ENCODE measurements at regions not wholly inside any gene's neighbourhood (a gene's known extent, or its start where the extent isn't known, plus 50 kb on each side); places are given as distances from the start of the nearest gene placed in this dataset.

- TF ChIP-seq NCOA2 (IDR thresholded peaks at IDR 0.05; ENCODE audit: partially characterized antibody in 2 of 2) (no peak), ZNF24 (IDR thresholded peaks at IDR 0.05) (no peak), CBX3 (IDR thresholded peaks at IDR 0.05; ENCODE audit: borderline replicate concordance in 1 of 2, low read length in 2 of 2) (no peak), ZNF324 (CRISPR knock-in tag; IDR thresholded peaks at IDR 0.05) (no peak), ZFP36 (IDR thresholded peaks at IDR 0.05; ENCODE audit: low read depth, low read length, partially characterized antibody) (no peak), ZNF584 (CRISPR knock-in tag; IDR thresholded peaks at IDR 0.05; ENCODE audit: low read depth) (no peak), KAT2B (IDR thresholded peaks at IDR 0.05; ENCODE audit: low read depth, low read length) (no peak), ZNF175 (CRISPR knock-in tag; IDR thresholded peaks at IDR 0.05; ENCODE audit: low read depth) (no peak)
These were observed 282.5 kb upstream of the FOXK1 start (continued) for GRCh38 chr7:4399596-4399995.

GRCh38 chr7:4406288-4407058 lies 275.6 kb upstream of the FOXK1 start:
- no peak overlapping the region for H3K27ac ChIP-seq (ENCODE audit: extremely low read depth, low read depth, low read length)
- POLR2A ChIA-PET, result no interaction called here
- no peaks in the 10 kb centered on the region for H3K4me1 ChIP-seq (replicated peaks in 1 of 2; ENCODE audit: control insufficient read depth in 2 of 2, insufficient read depth in 2 of 2, low read length in 2 of 2)
- CTCF ChIA-PET (ENCODE audit: low intra/inter-chr PET ratio), result no interaction called here
- no peaks in the 10 kb centered on the region for H3K9me3 ChIP-seq (replicated peaks; ENCODE audit: control insufficient read depth, insufficient read depth, low read depth, low read length)
- H3K79me2 ChIP-seq (ENCODE audit: control insufficient read depth, insufficient read depth, low read length), result no peaks in the 10 kb centered on the region
- H2AFZ ChIP-seq (ENCODE audit: low read depth, low read length), result no peak overlapping the region
- no peaks in the 10 kb centered on the region for H3K36me3 ChIP-seq (ENCODE audit: control insufficient read depth, insufficient read depth, low read length)
- TF ChIP-seq HMGXB4 (CRISPR knock-in tag; IDR thresholded peaks at IDR 0.05) (no peak), ZBTB40 (IDR thresholded peaks at IDR 0.05) (peak; percentile 95), ZBTB40 (CRISPR knock-in tag; IDR thresholded peaks at IDR 0.05) (peak; percentile 85)
- H3K4me3 ChIP-seq, result no peak overlapping the region
- intact Hi-C loops (cut with micrococcal nuclease) (no loop called here), in situ Hi-C loops (cut with MboI) (no loop called here)
- no peak for FAIRE-seq
- no peaks in the 10 kb centered on the region for H3K9me1 ChIP-seq (ENCODE audit: control insufficient read depth, insufficient read depth, low read length)
- BruUV-seq (replicated peaks), result no TSS peak
- no peak for DNase-seq (ENCODE audit: extremely low read depth in 1 of 4, low spot score in 3 of 4)
- no peaks in the 10 kb centered on the region for H3K27me3 ChIP-seq (ENCODE audit: control insufficient read depth in 2 of 2, insufficient read depth in 2 of 2, low read length in 2 of 2)
- no peak overlapping the region for H3K4me2 ChIP-seq (ENCODE audit: insufficient read depth, low read length)
- WGBS (ENCODE audit: insufficient coverage, low coverage, missing lambda C conversion rate), result 2% methylated on average over 7 of the region's 7 CpGs
- no peak overlapping the region for H3K9ac ChIP-seq (ENCODE audit: insufficient read depth in 1 of 2, low read depth in 2 of 2, low read length in 2 of 2)
- no peaks in the 10 kb centered on the region for H4K20me1 ChIP-seq (replicated peaks; ENCODE audit: control insufficient read depth, insufficient read depth, low read length)
- no peak for ATAC-seq

All from K562 (cell line).